Heart left ventricle (tissue), 13 donors: ENCODE measurements at regions not wholly inside any gene's neighbourhood (a gene's known extent, or its start where the extent isn't known, plus 50 kb on each side); places are given as distances from the start of the nearest gene placed in this dataset.

ENCODE experiments used
- CTCF ChIP-seq, 12 donors: fragments of 200-600 bp; sonication (generic) in 4 of 12; IDR thresholded peaks; one replicate each; pipeline versions ENCODE4 v1.5.0 to v1.8.0; 2018 to 2022; ENCODE audit warnings: antibody characterized with exemption in 12 of 12, mild to moderate bottlenecking in 5 of 12
- POLR2A ChIP-seq, 2 donors: fragments of 450-650 bp; IDR thresholded peaks; one replicate each; pipeline ENCODE4 v1.6.1; 2017; ENCODE audit warnings: antibody characterized with exemption in 2 of 2, mild to moderate bottlenecking in 2 of 2, moderate library complexity in 2 of 2
- donor health status: ischemic (EF 13 %, LVEDD 7.1; RV severe dilation, severe dysfunction).
- donor health status: DM: no; HTN: yes; CAD: no.
- donor health status: DM: no; HTN: no; CAD: no.
- donor health status: ischemic (EF 25% LVEDD 6.9; RV normal size, moderate dysfunction).
- donor health status: ischemic (EF 25% LVEDD 5.7; RV mildly dilated, moderate dysfunction).
- donor health status: ischemic (EF 35%, LVEDD 5.7; RV mildly dilated, moderate dysfunction).
- donor health status: nonischemic (EF 11% LVEDD 7.7; RV severe dilation, severe dysfunction).
- donor health status: DM: yes; HTN: yes; CAD: no.
- donor health status: PGD.
- donor health status: ischemic (EF 29% LVEDD 5.4; RV normal size, mild dysfunction).
- donor health status: nonischemic (EF 23%, LVEDD 6.1; RV moderate dilation, normal function).

GRCh38 chr10:16182688-16183087, 254.1 kb upstream of the PTER start:
- TF ChIP-seq CTCF (IDR thresholded peaks at IDR 0.05) (no peak), POLR2A (IDR thresholded peaks at IDR 0.05) (no peak)
